A204.1 (cell line): ENCODE measurements at regions not wholly inside any gene's neighbourhood (a gene's known extent, or its start where the extent isn't known, plus 50 kb on each side); places are given as distances from the start of the nearest gene placed in this dataset.
"Not testable (repeated sequence)": the region's sequence is repeated elsewhere in the genome, so short reads cannot be mapped to it uniquely, and the experiment has no call there.

Source experiments
- FAIRE-seq: peaks from 2 replicates; lab custom pipeline; 2012; peaks lifted over from hg19 to GRCh38; lab: Jason Lieb, UNC

- FAIRE-seq: no peak
Observed at GRCh38 chr3:81186412-81186811, 575.0 kb downstream of the GBE1 start.

GRCh38 chr3:81182086-81182875, 579.2 kb downstream of the GBE1 start:
- not testable (repeated sequence) for FAIRE-seq

- no peak for FAIRE-seq
Observed at GRCh38 chr3:81173514-81173913, 587.9 kb downstream of the GBE1 start.

- no peak for FAIRE-seq
Observed at GRCh38 chr3:81170298-81170697, 591.1 kb downstream of the GBE1 start.

- FAIRE-seq: no peak
Observed at GRCh38 chr3:81164806-81165205, 596.6 kb downstream of the GBE1 start.

- FAIRE-seq: no peak
Observed at GRCh38 chr3:81161851-81162250, 599.6 kb downstream of the GBE1 start.

- FAIRE-seq: no peak
Observed at GRCh38 chr3:81161100-81161499, 600.3 kb downstream of the GBE1 start.

DNA sequence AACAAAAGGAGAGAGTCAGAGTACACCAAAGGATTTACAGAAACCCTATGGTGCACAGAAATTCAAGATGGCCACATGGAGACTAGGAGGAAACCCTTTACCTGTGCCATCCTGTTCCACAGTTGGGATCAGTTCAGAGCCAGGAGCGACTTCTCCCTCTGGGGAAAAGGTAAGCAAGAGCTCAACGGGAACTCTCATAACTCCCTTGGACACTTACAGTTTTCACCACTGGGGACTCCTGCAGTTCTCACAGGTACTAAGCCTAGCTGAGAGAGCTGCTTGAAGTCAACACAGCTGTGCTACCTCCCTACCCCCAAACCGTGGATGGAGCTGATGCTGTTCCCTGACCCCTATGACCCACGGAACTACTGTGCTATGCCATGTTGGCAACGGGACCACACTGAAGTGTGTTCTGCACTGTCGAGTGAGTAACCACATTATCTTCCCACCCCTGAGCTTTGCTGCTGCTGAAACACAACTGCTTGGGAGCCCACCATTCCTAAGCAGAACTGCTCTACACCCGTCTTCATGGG, 606.8 kb downstream of the GBE1 start:
- no peak for FAIRE-seq

DNA sequence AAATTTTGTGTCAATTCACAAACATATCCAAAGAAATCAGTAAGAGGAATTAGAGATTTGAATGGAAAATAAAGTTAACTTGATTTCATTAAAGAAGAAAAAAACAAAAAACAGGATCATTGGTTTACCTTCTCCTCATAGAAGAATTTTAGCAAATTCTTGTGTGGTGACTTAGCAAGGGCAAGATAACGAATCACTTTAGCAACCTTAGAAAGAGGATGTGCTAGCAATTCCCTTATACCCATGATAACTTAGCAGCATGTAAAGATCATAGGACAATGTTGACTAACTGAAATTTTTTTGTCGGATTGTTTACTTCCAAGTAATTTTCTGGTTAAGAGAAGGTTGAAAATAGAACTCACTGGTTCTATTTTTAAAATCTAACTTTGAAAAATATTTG, 609.3 kb downstream of the GBE1 start:
- no peak for FAIRE-seq

GRCh38 chr3:81132995-81133394, 628.5 kb downstream of the GBE1 start:
- no peak for FAIRE-seq

DNA sequence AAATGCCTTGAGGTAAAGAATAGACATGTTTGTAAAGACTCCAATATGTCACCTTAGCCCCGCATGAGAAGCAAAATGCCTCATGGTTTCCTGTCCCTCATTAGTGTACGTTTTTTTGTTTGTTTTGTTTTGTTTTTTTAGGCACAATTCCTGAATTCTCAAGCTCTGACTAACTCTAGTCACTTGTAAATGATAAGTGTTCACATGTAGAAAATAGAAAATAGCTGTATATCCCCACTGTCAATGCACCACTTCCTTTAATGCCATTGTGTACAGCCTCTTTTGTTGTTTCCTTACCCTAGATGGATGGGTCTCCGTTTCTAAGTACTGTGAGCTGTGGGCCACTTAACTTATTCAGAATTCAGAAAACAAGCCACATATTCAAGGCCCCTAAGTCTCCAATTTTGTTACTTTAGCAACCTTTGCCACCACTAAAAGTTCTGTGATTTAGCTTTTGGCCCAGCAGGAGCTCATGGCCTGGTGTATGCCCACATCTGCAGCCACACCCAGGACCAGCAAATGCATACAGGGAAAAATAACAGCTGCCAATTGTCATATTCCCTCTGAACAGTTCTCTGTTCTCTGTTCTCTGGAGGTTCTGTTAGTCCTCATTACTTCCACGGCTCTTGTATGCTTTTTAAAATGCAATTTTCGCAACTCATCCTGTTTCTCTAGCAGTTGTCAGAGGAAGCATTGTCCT, 655.5 kb downstream of the GBE1 start:
- no peak for FAIRE-seq

DNA sequence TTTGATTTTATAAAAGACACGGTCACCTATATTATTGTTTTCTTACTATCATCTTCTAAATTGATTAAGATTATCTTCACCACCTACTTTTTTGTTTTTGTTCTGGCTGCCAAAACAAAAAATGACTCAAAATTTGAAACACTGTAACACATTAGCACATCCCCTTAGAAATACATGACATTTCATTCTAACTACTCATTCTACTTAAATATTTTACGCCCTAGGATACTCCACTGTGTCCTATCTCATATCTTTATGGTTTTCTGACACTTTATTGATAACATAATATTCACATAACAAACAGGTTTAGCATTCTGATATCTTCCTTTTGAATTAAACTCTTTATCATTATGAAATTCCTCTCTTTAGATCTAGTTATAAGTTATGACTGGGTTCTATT, 656.2 kb downstream of the GBE1 start:
- no peak for FAIRE-seq

DNA sequence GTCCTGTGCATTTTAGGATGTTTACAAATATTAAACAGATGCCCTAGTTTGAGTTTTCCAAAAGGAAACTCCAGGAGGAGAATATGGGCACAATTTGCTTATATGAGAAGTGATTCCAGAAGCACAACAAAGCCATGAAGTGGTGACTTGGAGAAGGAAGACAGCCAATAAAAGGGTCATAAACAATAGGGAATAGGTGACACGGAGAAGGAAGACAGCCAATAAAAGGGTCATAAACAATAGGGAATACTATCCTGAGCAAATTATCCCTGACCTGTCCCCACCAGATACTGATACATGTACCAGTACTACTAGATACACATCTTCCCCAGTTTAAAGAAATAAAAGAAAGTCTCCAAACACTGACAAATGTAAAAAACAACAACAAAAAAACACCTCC, 663.6 kb downstream of the GBE1 start:
- FAIRE-seq: no peak

GRCh38 chr3:81095956-81096355, 665.5 kb downstream of the GBE1 start:
- no peak for FAIRE-seq

GRCh38 chr3:81094986-81095385, 666.5 kb downstream of the GBE1 start:
- no peak for FAIRE-seq

- FAIRE-seq: no peak
Observed at GRCh38 chr3:81087607-81088006, 673.8 kb downstream of the GBE1 start.

GRCh38 chr3:81086348-81086747, 675.1 kb downstream of the GBE1 start:
- FAIRE-seq: no peak

GRCh38 chr3:81080608-81081007, 680.8 kb downstream of the GBE1 start:
- no peak for FAIRE-seq

DNA sequence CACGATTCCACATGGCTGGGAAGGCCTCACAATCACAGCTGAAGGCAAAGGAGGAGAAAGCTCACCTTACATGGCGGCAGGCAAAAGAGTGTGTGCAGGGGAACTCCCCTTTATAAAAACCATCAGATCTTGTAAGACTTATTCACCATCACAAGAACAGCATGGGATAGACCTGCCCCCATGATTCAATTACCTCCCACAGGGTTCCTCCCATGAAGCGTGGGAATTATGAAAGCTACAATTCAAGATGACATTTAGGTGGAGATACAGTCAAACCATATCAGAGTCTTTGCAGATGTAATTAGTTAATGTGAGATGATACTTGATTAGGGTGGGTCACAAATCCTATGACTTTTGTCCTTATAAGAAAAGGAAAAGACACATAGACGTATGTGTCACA, 688.9 kb downstream of the GBE1 start:
- FAIRE-seq: no peak

GRCh38 chr3:81068546-81068945, 692.9 kb downstream of the GBE1 start:
- no peak for FAIRE-seq

DNA sequence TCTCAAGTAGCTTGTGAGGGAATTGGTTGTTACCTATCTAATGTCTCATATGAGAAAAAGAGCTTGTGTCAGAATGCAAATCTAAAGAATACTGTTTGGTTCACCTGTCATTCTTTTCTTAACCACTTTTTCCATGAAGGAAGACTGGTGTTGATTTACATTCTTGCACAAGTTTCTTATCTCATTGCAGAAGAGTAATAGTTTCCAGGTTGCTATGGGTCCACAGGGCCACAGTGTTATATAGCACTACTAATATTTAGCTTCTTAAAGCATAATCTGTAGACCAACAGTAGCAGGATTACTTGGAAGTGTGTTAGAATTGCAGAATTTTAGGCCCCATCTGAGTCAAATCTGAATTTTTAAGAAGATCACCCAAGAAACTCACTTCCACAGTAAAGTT, 697.5 kb downstream of the GBE1 start:
- FAIRE-seq: no peak

- not testable (repeated sequence) for FAIRE-seq
Observed at GRCh38 chr3:81051133-81051532, 710.3 kb downstream of the GBE1 start.

GRCh38 chr3:81048058-81048665, 713.3 kb downstream of the GBE1 start:
- FAIRE-seq: no peak
